ENCODE measurements at regions not wholly inside any gene's neighbourhood (a gene's known extent, or its start where the extent isn't known, plus 50 kb on each side); places are given as distances from the start of the nearest gene placed in this dataset.

GRCh38 chr5:162289489-162289888, 221.9 kb downstream of the GABRG2 start:
- Histone ChIP-seq H3K79me2 (ENCODE audit: control insufficient read depth, insufficient read depth, low read length) (no peaks in the 10 kb centered on the region), H3K4me1 (ENCODE audit: control insufficient read depth, extremely low read depth, insufficient read depth, low read length) (no peaks in the 10 kb centered on the region), H3K36me3 (ENCODE audit: control insufficient read depth, insufficient read depth, low read length) (no peaks in the 10 kb centered on the region), H3K4me3 (replicated peaks in 1 of 4; ENCODE audit: control extremely low read depth in 1 of 4, insufficient read depth in 1 of 4, low read depth in 3 of 4, low read length in 4 of 4) (no peak overlapping the region), H2AFZ (ENCODE audit: low read length) (no peak overlapping the region), H3K4me2 (ENCODE audit: extremely low read depth, insufficient read depth, low read length) (no peak overlapping the region), H3K9me3 (ENCODE audit: control insufficient read depth, insufficient read depth, low read depth, low read length) (no peaks in the 10 kb centered on the region), H4K20me1 (ENCODE audit: control insufficient read depth, extremely low read depth, insufficient read depth, low read length) (no peaks in the 10 kb centered on the region), H3K27ac (ENCODE audit: insufficient read depth, low read length) (no peak overlapping the region), H3K9ac (ENCODE audit: insufficient read depth, low read length) (no peak overlapping the region), H3K27me3 (ENCODE audit: control insufficient read depth, insufficient read depth, low read length) (no peaks in the 10 kb centered on the region)
- no peak for DNase-seq (ENCODE audit: low read depth in 2 of 2)
- TF ChIP-seq CTCF (conservative IDR thresholded peaks at IDR 0.05 in 1 of 2, IDR thresholded peaks at IDR 0.05 in 1 of 2; ENCODE audit: low read depth in 1 of 2, low read length in 2 of 2): no peak
- TF ChIP-seq EZH2 (IDR thresholded peaks at IDR 0.05; ENCODE audit: low read length, missing control alignments): no peak

- Histone ChIP-seq H3K9ac (ENCODE audit: insufficient read depth, low read length) (no peak overlapping the region), H3K79me2 (ENCODE audit: control insufficient read depth, insufficient read depth, low read length) (no peaks in the 10 kb centered on the region), H3K4me2 (ENCODE audit: extremely low read depth, insufficient read depth, low read length) (no peak overlapping the region), H3K27ac (ENCODE audit: insufficient read depth, low read length) (no peak overlapping the region), H2AFZ (ENCODE audit: low read length) (no peak overlapping the region), H3K9me3 (ENCODE audit: control insufficient read depth, insufficient read depth, low read depth, low read length) (no peaks in the 10 kb centered on the region), H3K27me3 (ENCODE audit: control insufficient read depth, insufficient read depth, low read length) (no peaks in the 10 kb centered on the region), H4K20me1 (ENCODE audit: control insufficient read depth, extremely low read depth, insufficient read depth, low read length) (no peaks in the 10 kb centered on the region), H3K4me1 (ENCODE audit: control insufficient read depth, extremely low read depth, insufficient read depth, low read length) (no peaks in the 10 kb centered on the region), H3K36me3 (ENCODE audit: control insufficient read depth, insufficient read depth, low read length) (no peaks in the 10 kb centered on the region), H3K4me3 (replicated peaks in 1 of 4; ENCODE audit: control extremely low read depth in 1 of 4, insufficient read depth in 1 of 4, low read depth in 3 of 4, low read length in 4 of 4) (no peak overlapping the region)
- DNase-seq (ENCODE audit: low read depth in 2 of 2): no peak
- no peak for TF ChIP-seq EZH2 (IDR thresholded peaks at IDR 0.05; ENCODE audit: low read length, missing control alignments)
- TF ChIP-seq CTCF (conservative IDR thresholded peaks at IDR 0.05 in 1 of 2, IDR thresholded peaks at IDR 0.05 in 1 of 2; ENCODE audit: low read depth in 1 of 2, low read length in 2 of 2): no peak
These were observed 232.2 kb downstream of the GABRG2 start for GRCh38 chr5:162299793-162300192.

- Histone ChIP-seq H3K36me3 (ENCODE audit: control insufficient read depth, insufficient read depth, low read length) (no peaks in the 10 kb centered on the region), H3K9ac (ENCODE audit: insufficient read depth, low read length) (no peak overlapping the region), H2AFZ (ENCODE audit: low read length) (no peak overlapping the region), H3K4me1 (ENCODE audit: control insufficient read depth, extremely low read depth, insufficient read depth, low read length) (no peaks in the 10 kb centered on the region), H3K27ac (ENCODE audit: insufficient read depth, low read length) (no peak overlapping the region), H4K20me1 (ENCODE audit: control insufficient read depth, extremely low read depth, insufficient read depth, low read length) (no peaks in the 10 kb centered on the region), H3K9me3 (ENCODE audit: control insufficient read depth, insufficient read depth, low read depth, low read length) (no peaks in the 10 kb centered on the region), H3K4me3 (replicated peaks in 1 of 4; ENCODE audit: control extremely low read depth in 1 of 4, insufficient read depth in 1 of 4, low read depth in 3 of 4, low read length in 4 of 4) (no peak overlapping the region), H3K27me3 (ENCODE audit: control insufficient read depth, insufficient read depth, low read length) (no peaks in the 10 kb centered on the region), H3K4me2 (ENCODE audit: extremely low read depth, insufficient read depth, low read length) (no peak overlapping the region), H3K79me2 (ENCODE audit: control insufficient read depth, insufficient read depth, low read length) (no peaks in the 10 kb centered on the region)
- DNase-seq (ENCODE audit: low read depth in 2 of 2): no peak
- TF ChIP-seq EZH2 (IDR thresholded peaks at IDR 0.05; ENCODE audit: low read length, missing control alignments) (no peak), CTCF (conservative IDR thresholded peaks at IDR 0.05 in 1 of 2, IDR thresholded peaks at IDR 0.05 in 1 of 2; ENCODE audit: low read depth in 1 of 2, low read length in 2 of 2) (no peak)
These were observed 233.8 kb downstream of the GABRG2 start for GRCh38 chr5:162301356-162301755.
